HG03354 (cell line): ENCODE measurements at regions not wholly inside any gene's neighbourhood (a gene's known extent, or its start where the extent isn't known, plus 50 kb on each side); places are given as distances from the start of the nearest gene placed in this dataset.

Experiments used
- ATAC-seq: cut with Tn5 transposase; IDR thresholded peaks from one replicate; pipeline ENCODE4 v1.9.1; 2021; ENCODE audit warnings: mild to moderate bottlenecking; ENCODE audit not compliant: unreplicated experiment, poor library complexity, severe bottlenecking

DNA sequence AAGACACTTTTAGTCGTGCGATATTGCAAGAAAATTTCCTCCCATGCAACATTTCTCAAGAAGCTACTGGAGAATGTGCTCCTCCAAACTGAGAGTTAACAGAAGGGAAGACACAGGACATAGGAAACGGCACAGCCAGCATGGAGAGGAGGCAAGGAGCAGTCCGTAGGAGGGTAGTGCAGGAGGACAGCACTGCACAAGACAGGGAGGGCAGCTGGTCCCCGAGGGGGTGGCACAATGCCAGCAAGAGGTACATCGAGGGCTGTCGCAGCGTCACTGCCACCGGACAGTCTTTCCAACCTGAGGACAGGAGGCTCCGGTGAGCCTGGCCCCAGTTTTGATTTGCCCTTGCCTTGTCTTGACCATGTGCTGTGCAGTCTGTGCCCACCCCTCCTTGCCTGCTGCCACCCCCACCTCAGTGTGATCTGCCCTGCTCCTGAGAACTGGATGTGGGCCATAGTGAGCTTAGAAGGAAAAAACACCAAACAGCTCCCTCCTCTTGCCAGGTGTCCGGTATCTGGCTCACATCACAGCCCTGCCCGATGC is 81.6 kb upstream of the LAPTM4A start:
- ATAC-seq: no peak

DNA sequence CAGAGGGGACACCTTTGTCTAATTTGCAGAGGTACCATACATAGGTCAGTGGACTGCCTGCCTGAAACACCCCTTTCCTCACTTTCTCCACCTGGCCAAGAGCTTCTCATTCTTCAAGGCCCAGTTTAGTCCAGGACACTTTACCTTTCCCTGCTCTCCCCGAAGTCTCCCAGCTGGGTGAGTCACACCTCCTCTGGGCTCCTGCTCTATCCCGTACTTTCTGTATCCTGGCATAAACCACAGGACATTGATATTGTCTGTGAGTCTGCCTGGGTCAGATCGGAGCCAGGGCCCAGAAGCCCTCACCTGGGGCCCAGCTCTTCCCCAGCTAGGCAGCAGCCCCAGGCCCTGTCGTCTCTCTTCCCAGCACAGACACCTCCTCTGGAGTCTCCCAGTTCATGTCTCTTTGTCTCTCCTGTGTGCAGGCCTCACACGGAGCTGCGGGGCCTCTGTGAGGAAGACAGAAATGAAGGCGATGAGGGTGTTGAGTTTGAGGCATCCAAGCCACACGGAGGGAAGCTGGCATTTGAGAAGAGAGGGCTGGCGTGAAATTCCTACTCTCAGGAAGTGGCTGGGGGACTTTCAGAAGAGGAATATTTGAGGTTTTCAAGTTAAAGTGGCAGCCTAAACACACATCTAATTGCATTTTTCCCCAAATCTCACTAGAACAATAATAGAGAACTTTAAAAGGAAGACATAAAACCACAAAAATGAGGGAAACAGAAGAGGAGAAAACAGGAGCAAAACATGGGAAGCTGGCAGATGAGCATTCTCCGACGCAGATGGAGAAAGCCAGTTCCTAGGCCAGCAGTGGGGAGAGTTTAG is 79.6 kb upstream of the LAPTM4A start:
- ATAC-seq: no peak

DNA sequence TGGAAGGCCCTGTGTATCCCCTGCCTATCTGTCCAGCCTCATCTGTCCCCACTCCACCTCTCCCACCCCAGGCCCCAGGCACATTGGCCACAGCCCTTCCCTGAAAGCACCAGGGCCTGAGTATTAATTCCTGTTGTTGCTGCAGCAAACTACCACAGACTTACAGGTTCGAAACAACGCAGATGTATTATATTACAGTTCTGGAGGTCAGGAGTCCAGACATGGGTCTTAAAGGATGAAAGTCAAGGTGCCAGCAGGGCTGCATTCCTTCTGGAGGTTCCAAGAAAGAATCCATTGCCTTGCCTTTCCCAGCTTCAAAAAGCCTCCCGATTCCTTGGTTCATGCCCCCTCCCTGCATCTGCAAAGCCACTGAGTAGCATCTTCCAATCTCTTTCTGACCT is 78.7 kb upstream of the LAPTM4A start:
- no peak for ATAC-seq

DNA sequence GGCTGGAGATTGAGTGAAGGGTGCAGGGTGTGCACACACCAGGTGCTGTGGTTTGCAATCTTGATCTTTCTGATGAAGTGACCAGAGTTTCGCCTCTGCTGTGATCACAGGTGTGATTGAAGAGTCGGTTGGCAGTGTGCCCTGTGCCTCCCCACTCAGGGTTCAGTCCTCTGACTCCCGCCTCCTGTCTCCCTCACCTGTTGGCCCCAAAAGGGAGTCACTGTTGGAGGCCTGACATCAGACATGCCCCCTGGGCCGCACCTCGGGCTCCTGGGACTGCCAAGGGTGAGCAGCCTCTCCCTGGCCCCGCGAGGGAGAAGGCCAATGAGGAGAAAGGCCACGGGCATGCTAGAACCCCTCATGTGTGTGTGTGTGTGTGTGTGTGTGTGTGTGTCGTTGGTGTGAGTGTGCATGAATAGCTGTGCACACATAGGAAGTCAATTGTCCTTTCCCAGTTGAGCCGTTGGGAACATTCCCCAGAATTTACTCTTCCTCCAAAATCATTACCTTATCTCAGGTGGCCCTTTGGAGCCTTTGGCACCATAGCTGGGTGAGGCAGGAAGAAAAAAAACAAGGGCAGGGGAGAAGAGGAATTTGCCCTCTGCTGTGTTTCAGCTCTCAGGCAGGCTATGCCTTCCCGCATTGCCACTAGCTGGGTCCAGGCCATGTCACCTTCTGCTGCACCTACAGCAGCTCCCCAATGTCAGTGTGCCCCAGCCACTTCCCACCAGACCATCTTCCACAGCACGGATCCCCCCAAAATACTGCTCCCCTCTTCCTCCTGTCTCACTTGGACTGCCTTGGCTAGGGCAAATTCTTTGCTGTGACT is 78.1 kb upstream of the LAPTM4A start:
- ATAC-seq: no peak

DNA sequence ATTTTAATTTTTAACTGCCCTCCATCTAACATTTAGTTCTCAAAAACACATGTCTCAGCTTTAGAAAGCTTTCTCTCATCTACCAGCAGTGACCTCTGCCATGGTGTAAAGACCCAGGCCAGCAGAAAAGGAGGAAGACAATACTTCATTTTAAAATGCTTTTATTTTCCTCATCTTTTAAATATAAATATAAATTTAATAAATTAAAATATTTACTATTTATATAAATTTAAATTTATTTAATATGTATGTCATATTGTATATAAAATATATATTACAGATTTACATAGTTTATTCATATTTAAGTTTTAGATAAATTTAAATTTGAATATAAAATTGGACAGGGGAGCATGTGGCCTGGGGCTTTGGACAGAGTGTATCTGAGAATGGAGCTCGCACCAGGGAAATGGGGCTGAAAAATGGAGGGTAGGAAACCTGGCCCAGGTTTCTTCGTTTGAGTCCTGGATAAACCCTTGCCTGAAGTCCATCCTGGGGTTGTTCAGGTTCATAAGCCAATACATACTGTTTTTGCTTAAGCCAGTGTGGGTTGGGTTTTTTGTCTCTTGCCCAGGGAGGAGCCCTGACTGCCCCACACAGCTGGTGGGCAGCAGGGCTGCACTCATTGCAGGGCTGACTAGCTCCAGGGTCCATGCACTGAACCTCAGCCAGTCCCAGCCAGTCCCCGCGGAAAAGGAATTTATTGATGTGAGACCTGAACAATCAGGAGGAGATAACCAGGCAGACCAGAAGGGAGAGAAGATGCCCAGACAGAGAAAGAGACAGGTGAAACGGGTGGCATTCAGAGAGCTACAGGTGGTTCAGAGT is 77.3 kb upstream of the LAPTM4A start:
- ATAC-seq: no peak

DNA sequence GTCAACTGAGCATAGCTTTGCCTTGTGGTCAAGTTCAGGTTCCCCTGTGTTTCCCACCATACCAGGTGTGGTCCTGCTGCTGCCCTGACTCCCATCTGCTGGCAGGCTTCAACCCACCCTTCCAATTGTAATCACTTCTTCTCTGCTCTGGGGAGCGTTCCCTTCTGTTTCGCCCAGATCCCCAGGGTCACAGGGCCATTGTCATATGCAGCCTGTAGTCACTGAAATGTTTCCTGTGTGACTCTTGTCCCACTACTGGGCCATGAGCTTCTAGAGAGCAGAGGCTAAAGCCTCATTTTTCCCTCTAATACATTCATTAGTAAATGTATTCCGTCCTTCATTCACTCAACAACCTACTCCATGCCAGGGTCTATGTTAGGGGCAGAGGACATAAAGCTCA is 75.0 kb upstream of the LAPTM4A start:
- ATAC-seq: no peak

DNA sequence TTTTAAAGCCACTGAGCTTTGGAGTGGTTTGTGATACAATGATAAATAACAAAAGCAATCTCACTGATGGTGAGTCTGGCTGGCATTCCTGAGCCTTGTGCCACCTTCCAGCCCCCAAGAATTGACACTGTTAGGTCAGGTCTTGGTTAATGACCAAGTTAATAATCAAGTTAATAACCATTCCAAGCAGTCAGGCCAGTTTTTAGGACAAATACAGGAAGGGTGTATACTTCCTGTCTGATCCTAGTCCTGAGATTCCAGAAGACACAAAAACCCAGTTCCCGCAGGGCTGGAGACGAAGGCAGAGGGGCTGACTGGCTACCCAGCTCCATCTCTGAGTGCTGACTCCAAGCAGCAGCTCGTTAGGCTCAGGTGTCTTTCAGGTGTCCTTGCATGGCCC is 74.6 kb upstream of the LAPTM4A start:
- no peak for ATAC-seq

DNA sequence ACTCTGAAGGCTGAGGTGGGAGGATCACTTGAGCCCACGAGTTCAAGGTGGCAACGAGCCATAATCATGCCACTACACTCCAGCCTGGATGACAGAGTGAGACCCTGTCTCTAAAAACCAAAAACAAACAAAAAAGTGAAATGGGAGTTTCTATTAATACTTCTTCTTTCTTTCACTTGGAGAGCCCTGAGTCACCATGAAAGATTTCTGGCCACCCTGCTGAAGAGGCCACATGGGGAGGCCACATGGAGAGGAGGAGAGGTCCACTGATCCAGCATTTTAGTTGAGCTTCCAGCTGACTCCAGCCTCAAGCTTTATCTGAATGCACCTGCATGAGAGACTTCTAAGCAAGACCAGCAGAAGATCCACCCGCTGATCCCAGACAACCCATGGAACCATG is 74.2 kb upstream of the LAPTM4A start:
- ATAC-seq: no peak

DNA sequence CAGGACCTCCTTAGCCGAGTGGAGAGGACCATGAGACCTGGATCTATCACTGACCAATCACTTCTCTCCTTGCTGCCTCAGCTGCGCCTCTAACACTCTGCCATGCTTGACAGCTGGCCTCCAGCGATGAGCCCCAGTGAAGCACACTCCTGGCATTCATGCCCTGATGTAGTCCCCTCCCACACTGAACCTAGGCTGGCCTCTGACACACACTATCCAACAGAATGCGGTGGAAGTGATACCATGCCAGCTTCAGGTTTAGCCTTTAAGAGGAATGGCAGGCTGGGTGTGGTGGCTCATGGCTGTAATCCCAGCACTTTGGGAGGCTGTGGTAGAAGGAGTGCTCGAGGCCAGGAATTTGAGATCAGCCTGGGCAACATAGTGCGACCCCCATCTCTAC is 73.7 kb upstream of the LAPTM4A start:
- ATAC-seq: no peak

DNA sequence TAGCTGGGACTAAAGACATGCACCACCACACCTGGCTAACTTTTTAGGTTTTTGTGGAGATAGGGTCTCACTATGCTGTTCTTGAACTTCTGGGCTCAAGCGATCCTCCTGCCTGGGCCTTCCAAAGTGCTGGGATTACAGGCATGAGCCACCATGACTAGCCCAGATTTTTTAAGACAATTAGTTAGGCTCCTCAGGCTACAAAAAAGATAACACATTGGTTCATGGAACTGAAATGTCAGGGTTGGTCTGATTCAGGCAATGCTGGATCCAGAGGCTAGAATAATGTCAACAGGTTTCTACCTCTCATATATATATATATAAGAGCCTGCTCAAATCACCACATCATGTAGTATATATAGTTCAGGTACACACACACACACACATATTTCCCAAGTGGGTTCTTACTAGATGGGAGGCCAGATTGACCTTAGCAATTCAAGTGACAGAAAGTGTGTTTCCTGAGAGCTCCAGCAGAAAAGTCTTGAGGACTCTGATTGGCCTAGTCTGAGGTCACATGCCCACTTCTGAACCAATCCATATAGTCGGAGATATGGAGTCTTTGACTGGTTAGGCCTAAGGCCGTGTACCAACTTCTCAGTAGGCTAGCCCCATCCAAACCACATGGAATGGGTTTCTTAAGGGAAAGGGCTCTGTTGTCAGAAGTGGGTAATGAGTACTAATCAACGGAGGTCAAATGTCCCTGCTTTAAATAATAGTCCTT is 72.6 kb upstream of the LAPTM4A start:
- ATAC-seq: no peak

DNA sequence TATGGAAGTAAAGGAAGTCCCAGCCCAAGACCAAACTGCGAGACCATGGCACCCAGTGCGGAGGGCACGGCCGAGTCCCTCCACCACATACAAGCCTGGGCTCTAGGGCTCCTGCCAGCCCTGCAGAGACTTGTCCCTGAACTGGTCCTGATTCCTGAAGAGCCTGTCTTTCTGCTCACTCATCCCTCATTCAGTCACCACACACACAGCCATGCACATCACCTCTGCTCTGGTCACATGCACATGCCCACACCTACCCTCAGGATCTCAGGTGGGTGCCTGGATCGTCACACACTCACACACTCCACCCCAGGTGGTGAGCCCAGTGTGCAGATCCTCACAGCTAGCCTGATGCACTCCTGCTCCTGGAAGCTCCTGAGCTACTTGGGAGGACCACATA is 71.4 kb upstream of the LAPTM4A start:
- no peak for ATAC-seq

DNA sequence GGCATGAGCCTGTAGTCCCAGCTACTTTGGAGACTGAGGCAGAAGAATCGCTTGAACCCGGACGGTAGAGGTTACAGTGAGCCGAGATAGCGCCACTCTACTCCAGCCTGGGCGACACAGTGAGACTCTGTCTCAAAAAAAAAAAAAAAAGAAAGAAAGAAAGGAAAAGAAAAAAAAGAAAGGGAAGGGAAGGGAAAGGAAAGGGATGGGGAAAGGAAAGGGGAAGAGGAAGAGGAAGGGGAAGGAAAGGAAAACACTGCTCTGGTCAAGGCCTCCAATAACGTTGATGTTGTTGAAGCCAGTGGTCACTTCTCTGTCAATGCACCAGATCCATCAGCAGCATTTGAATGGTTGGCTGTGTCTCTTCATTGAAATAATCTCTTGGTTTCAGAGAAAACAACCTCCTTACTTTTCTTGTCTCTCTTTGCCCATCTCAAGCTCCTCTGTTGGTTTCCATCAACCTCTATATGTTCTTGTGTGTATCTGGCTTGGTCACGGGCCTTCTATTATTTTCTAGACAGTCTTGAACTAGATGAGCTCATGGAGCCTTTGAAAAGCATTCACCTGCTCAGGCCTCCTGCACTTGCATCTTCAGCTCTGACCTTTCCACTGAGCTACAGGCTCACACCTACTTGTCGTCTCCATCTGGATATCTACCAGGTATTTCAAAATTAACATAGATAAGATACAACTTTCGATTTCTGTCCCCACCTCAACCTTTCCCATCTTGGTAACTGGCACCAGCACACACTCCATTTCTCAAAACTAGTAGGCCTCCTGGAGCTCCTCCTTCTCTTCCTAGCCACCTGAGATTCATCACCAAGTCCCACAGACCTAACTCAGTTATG is 69.4 kb upstream of the LAPTM4A start:
- no peak for ATAC-seq

DNA sequence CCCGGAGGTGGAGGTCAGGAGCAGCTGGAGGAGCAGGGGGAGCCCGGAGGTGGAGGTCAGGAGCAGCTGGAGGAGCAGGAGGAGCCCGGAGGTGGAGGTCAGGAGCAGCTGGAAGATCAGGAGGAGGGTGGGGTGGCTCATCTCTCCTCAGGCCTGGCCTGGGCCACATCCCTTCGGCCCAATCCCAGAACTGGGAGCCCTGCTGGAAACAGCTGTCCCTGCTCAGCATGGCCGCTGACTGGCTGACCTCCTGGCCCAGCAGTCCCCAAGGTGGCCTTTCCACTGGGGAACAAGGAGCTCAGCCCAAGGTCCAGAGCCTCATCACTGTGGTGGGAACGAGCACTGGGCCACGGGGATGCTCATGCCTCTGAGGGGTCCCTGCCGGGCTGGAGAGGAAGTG is 66.6 kb upstream of the LAPTM4A start:
- no peak for ATAC-seq

DNA sequence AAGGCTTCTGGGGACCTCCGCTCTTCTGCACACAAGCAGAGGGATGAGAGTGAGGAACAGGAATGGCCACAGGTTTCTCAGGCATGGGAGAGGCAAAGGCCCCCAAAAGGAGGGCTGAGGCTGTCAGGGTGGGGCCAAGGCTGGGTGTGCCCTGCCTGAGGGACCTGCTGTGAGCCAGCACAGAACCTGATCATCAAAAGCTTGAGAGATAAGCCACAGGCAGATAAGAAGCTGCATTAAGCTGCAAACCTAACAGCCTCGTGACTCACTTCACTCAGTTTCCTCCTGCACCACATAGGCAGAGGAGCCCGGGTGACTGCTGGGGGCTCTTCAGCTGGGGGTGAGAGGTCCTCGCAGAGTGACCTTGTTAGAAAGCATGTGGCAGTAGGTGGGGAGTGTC is 64.5 kb upstream of the LAPTM4A start:
- no peak for ATAC-seq

DNA sequence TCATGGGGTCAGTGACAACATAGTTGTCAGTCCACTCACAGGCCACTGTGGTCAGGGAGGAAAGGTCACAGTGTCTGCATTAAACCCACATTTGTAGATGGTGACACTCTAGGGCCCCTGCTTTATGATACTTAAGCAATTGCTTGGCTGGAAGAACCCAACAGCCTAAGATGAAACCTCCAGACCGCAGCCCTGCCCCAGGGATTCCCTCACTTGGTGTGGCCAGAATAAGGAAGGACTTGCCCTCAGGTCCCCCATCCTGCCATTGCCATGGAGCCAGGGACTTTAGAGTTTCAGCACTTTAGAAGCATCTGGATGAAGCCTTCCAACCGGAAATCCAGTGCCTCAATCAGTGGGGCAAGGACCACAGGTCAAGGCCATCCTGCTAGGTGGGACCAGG is 63.9 kb upstream of the LAPTM4A start:
- no peak for ATAC-seq

DNA sequence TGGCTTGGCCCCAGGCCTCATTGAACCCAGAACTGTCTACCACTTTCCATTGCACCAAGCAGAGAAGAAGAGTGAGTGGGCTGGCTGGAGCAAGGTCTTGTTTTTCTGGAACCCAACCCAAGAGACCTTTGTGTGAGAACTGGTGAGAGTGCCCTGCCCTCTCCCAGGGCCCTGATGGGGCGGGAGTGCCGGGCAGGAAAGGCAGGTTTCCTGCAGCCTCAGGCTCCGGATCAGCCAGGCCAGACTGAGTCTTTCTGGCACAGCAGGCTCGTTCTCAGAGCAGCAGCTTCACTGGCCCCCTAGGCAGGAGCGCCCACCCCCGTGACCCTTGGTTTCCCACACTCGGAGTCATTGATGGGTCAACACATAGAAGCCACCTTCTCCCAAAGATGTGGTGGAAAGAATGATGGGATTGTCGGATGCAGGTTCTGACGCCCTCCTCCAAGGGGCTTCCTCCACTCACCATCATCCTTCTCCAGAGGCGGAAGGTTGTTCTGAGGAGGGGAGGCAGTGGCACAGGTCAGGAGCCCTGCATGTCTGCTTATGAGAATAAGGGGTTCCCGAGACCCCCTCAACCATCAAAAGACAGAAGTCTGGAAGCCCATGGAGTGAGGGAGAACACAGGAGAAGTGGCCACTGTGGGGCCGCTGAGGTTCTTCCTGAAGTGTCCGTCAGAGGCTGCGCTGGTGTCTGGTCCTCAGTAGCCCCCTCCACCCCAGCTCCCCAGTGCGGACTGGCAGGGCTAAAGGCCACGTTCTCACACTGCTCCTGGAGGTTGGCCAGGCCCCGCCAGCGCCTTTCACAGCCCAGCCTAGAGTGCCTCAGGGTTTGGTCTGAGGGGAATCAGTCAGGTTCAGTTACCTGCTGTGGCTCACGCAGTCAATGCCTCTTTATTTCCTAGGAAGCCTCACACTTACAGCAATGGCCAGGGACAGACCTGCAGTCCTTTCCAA is 62.8 kb upstream of the LAPTM4A start:
- no peak for ATAC-seq

DNA sequence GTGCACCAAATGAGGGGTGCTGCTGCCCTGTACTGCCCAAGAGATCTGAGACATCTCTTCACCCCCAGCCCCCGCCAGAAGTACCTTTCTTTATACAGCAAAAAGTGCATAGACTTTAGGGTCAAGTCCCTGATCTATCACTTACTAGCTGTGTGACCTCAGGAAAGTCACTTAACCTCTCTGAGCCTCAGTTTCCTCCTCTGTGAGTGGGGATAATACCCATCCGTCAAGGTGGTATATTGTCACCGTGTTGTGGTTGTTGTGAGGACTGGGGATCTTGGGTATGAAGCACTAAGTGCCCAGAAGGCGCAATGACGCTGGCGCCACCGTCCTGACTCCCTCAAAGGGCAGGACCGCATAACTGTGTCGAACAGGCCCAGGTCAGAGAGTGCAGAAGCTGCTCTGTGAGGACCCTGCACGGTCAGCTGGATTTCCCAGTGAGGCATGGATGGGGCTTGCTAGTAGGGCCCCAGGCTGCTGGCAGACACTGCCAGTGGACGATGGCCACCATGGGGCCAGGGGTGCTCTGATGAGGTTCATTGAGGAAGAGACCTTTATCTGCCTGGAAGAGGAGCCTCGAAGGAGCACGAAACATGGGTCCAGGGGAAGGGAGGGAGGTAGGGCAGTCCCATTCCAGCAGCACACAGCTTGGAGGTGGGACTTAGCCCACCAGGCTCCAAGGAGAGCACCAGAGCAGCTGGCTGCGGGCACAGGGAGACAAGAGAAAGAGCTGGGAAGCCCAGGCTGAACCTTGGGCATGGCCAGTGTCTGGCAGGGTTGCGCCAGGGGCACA is 61.8 kb upstream of the LAPTM4A start:
- no peak for ATAC-seq
